ENCODE measurements at regions not wholly inside any gene's neighbourhood (a gene's known extent, or its start where the extent isn't known, plus 50 kb on each side); places are given as distances from the start of the nearest gene placed in this dataset.

GRCh38 chr10:20991526-20991925 is 94.4 kb upstream of the NEBL start:
- no peak overlapping the region for H3K27ac ChIP-seq
- TF ChIP-seq CTCF (IDR thresholded peaks at IDR 0.05) (no peak), ZFX (IDR thresholded peaks at IDR 0.05; ENCODE audit: borderline replicate concordance) (no peak)

DNA sequence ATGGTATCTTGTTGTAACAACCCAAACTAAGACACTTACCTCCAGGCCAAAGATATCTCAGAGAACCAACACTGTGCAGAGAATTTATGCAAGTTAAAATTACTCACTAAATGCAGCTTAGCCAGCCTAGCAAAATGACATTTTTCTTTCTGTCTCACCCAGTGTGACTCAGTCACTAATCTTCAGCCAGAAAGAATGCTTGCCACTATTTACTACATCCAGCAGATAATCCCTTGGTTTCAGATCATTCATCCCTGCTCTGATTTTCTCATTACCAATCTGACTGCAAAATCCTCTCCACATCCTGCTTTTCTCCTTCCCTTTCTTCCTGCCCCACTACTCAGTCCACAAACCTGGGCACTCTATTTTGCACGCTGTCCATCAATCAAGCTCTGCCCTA is 93.5 kb upstream of the NEBL start:
- no peak overlapping the region for H3K27ac ChIP-seq
- TF ChIP-seq ZFX (IDR thresholded peaks at IDR 0.05; ENCODE audit: borderline replicate concordance) (no peak), CTCF (IDR thresholded peaks at IDR 0.05) (no peak)

GRCh38 chr10:20988357-20988983 is 91.4 kb upstream of the NEBL start:
- H3K27ac ChIP-seq = no peak overlapping the region
- TF ChIP-seq ZFX (IDR thresholded peaks at IDR 0.05; ENCODE audit: borderline replicate concordance) (no peak), CTCF (IDR thresholded peaks at IDR 0.05) (no peak)

- no peak overlapping the region for H3K27ac ChIP-seq
- no peak for TF ChIP-seq ZFX (IDR thresholded peaks at IDR 0.05; ENCODE audit: borderline replicate concordance)
- no peak for TF ChIP-seq CTCF (IDR thresholded peaks at IDR 0.05)
Observed at GRCh38 chr10:20986049-20986448, 88.9 kb upstream of the NEBL start.

GRCh38 chr10:20984662-20985061 is 87.6 kb upstream of the NEBL start:
- TF ChIP-seq ZFX (IDR thresholded peaks at IDR 0.05; ENCODE audit: borderline replicate concordance) = no peak
- no peak for TF ChIP-seq CTCF (IDR thresholded peaks at IDR 0.05)
- H3K27ac ChIP-seq = no peak overlapping the region

GRCh38 chr10:20981419-20981953 is 84.4 kb upstream of the NEBL start:
- no peak overlapping the region for H3K27ac ChIP-seq
- TF ChIP-seq CTCF (IDR thresholded peaks at IDR 0.05) (no peak), ZFX (IDR thresholded peaks at IDR 0.05; ENCODE audit: borderline replicate concordance) (no peak)

DNA sequence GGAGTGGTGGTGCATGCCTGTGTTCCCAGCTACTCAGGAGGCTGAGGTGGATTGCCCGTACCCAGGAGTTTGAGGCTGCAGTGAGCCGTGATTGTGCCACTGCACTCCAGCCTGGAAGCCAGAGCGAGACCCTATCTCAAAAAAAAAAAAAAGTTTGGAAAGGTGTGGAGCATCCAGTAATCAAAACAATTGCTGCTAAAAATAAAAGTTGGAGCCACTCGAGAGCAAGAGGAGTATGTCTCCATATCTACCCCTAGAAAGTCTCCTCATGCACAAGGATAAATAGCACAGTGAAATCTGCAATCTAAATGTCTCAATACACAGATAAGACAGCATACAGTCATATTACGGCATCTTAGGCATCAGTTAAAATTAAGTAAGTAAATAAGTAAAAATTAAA is 81.5 kb upstream of the NEBL start:
- no peak for TF ChIP-seq CTCF (IDR thresholded peaks at IDR 0.05)
- TF ChIP-seq ZFX (IDR thresholded peaks at IDR 0.05; ENCODE audit: borderline replicate concordance) = no peak
- no peak overlapping the region for H3K27ac ChIP-seq
